CD14-positive monocyte (primary cell): ENCODE measurements at regions not wholly inside any gene's neighbourhood (a gene's known extent, or its start where the extent isn't known, plus 50 kb on each side); places are given as distances from the start of the nearest gene placed in this dataset.

Source experiments
- DNase-seq, 3 donors: peaks; one replicate each; pipeline ENCODE4 v3.0.0-alpha.2; 2011 to 2022
- H2AFZ ChIP-seq: 2 replicates; pipeline ENCODE4 v1.6.0; 2012; ENCODE audit warnings: mild to moderate bottlenecking, low read depth, low read length, inconsistent platforms; ENCODE audit not compliant: insufficient read depth, poor library complexity, severe bottlenecking
- H3K27ac ChIP-seq, 2 donors: 1 replicate in 1 of 2; 2 replicates in 1 of 2; pipeline ENCODE4 v1.5.1; 2012 to 2013; ENCODE audit warnings: low read length in 2 of 2, control low read depth in 1 of 2, inconsistent platforms in 1 of 2, low read depth in 1 of 2, mild to moderate bottlenecking in 1 of 2
- H3K27me3 ChIP-seq, 2 donors: one replicate each; pipeline versions ENCODE4 v1.6.0 to v1.6.1; 2011 to 2013; ENCODE audit warnings: low read length in 2 of 2; ENCODE audit not compliant: control insufficient read depth in 2 of 2, insufficient read depth in 2 of 2
- H3K36me3 ChIP-seq, 2 donors: replicated peaks in 1 of 2; 1 replicate in 1 of 2; 2 replicates in 1 of 2; pipeline versions ENCODE4 v1.5.1 to v1.6.1; 2012 to 2013; ENCODE audit warnings: low read length in 2 of 2, control low read depth in 1 of 2, inconsistent platforms in 1 of 2, mild to moderate bottlenecking in 1 of 2; ENCODE audit not compliant: insufficient read depth in 2 of 2, control insufficient read depth in 1 of 2
- H3K4me1 ChIP-seq, 2 donors: 1 replicate in 1 of 2; 2 replicates in 1 of 2; pipeline versions ENCODE4 v1.5.1 to v1.6.1; 2012 to 2013; ENCODE audit warnings: low read length in 2 of 2, control low read depth in 1 of 2, inconsistent platforms in 1 of 2, mild to moderate bottlenecking in 1 of 2, moderate library complexity in 1 of 2; ENCODE audit not compliant: insufficient read depth in 2 of 2, control insufficient read depth in 1 of 2
- H3K4me2 ChIP-seq: replicated peaks from 2 replicates; pipeline ENCODE3; 2012; ENCODE audit warnings: low read length, moderate library complexity, mild to moderate bottlenecking; ENCODE audit not compliant: poor library complexity, severe bottlenecking; ENCODE audit errors: extremely low read depth
- H3K4me3 ChIP-seq, 3 experiments: fragments of 200-600 bp in 1 of 3; sonication (generic) in 1 of 3; replicated peaks in 1 of 3; 1 replicate in 2 of 3; 2 replicates in 1 of 3; pipeline ENCODE4 v1.5.1; 2011 to 2013; ENCODE audit warnings: low read length in 3 of 3, mild to moderate bottlenecking in 3 of 3, control low read depth in 2 of 3, low read depth in 2 of 3, inconsistent platforms in 1 of 3, moderate library complexity in 1 of 3
- H3K79me2 ChIP-seq: 2 replicates; pipeline ENCODE4 v1.6.0; 2012; ENCODE audit warnings: mild to moderate bottlenecking, control low read depth, inconsistent platforms, low read length, moderate library complexity; ENCODE audit not compliant: insufficient read depth
- H3K9ac ChIP-seq: 2 replicates; pipeline ENCODE4 v1.6.0; 2017; ENCODE audit warnings: low read length, mild to moderate bottlenecking; ENCODE audit not compliant: insufficient read depth, poor library complexity, severe bottlenecking
- H3K9me3 ChIP-seq, 2 donors: replicated peaks in 1 of 2; 1 replicate in 1 of 2; 2 replicates in 1 of 2; pipeline versions ENCODE4 v1.5.1 to v1.6.1; 2012 to 2013; ENCODE audit warnings: low read length in 2 of 2, control low read depth in 1 of 2; ENCODE audit not compliant: control insufficient read depth in 1 of 2, insufficient read depth in 1 of 2
- H4K20me1 ChIP-seq: 2 replicates; pipeline ENCODE4 v1.6.0; 2012; ENCODE audit warnings: mild to moderate bottlenecking, low read length, control low read depth, moderate library complexity; ENCODE audit not compliant: insufficient read depth
- H3K27ac Mint-ChIP-seq, 7 donors: one replicate each; pipeline ENCODE4 v1.8.0; 2020; ENCODE audit warnings: mild to moderate bottlenecking in 7 of 7, mixed read lengths in 7 of 7, moderate library complexity in 6 of 7, inconsistent platforms in 2 of 7
- H3K27me3 Mint-ChIP-seq, 3 donors: one replicate each; pipeline ENCODE4 v1.8.0; 2021 to 2022; ENCODE audit warnings: low read depth in 3 of 3, mild to moderate bottlenecking in 3 of 3, mixed read lengths in 3 of 3, moderate library complexity in 3 of 3, inconsistent platforms in 1 of 3
- H3K36me3 Mint-ChIP-seq, 2 donors: one replicate each; pipeline ENCODE4 v1.8.0; 2020; ENCODE audit warnings: mixed read lengths in 2 of 2, inconsistent platforms in 1 of 2, mild to moderate bottlenecking in 1 of 2
- H3K4me1 Mint-ChIP-seq: one replicate; pipeline ENCODE4 v1.8.0; 2020; ENCODE audit warnings: mild to moderate bottlenecking, mixed read lengths
- H3K4me3 Mint-ChIP-seq, 2 donors: one replicate each; pipeline ENCODE4 v1.8.0; 2020; ENCODE audit warnings: mild to moderate bottlenecking in 2 of 2, mixed read lengths in 2 of 2, moderate library complexity in 1 of 2
- H3K9me3 Mint-ChIP-seq, 7 donors: one replicate each; pipeline ENCODE4 v1.8.0; 2020 to 2022; ENCODE audit warnings: mixed read lengths in 7 of 7, mild to moderate bottlenecking in 6 of 7, moderate library complexity in 6 of 7, inconsistent platforms in 2 of 7
- WGBS: methylation state at CpG from one replicate; pipeline ENCODE4 v1.1.5; 2013; ENCODE audit warnings: missing lambda C conversion rate; ENCODE audit not compliant: insufficient coverage; 5-methylcytosine and 5-hydroxymethylcytosine counted together
- intact Hi-C, 2 donors: fragments of 100-400 bp; cut with micrococcal nuclease; formaldehyde crosslinking; loops; one replicate each; pipeline versions ENCODE4 v1.15.0 to v1.15.1; 2023
- TF ChIP-seq, protein P1 (sequence below): fragments of 200-600 bp; IDR thresholded peaks from one replicate; pipeline ENCODE4 v1.8.0; 2022; ENCODE audit warnings: antibody characterized with exemption, mild to moderate bottlenecking

DNA sequence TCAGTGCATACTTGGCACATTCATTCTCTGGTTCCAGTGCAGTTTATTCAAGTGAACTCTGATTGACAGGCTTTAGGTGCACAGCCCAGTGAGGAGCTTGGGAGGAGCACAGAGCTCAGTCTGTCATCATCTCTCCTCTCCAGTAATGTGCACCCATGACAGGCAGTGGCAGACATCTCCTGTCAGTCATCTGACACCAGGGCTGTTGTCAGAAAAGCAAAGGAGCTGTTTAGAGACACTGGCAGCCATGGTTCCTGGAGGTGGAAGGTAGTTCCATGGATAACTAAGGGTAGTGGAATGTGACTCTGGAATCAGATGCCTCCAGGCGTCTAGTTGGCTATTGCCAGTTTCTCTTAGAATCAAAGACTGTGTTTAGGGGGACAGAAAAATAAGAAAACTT is 308.8 kb downstream of the DCDC2C start:
- no peaks in the 10 kb centered on the region for H3K36me3 Mint-ChIP-seq
- Histone ChIP-seq H3K4me3 (no peak overlapping the region), H3K9ac (no peak overlapping the region), H3K79me2 (no peaks in the 10 kb centered on the region), H3K4me2 (no peak overlapping the region), H3K27ac (no peak overlapping the region), H3K9me3 (peaks cover 12 to 32% of the 10 kb centered on the region in 2 donors), H2AFZ (no peak overlapping the region), H3K4me1 (no peaks in the 10 kb centered on the region), H3K36me3 (no peaks in the 10 kb centered on the region), H3K27me3 (no peaks in the 10 kb centered on the region), H4K20me1 (no peaks in the 10 kb centered on the region)
- no peaks in the 10 kb centered on the region for H3K4me1 Mint-ChIP-seq
- TF ChIP-seq, protein P1, sequence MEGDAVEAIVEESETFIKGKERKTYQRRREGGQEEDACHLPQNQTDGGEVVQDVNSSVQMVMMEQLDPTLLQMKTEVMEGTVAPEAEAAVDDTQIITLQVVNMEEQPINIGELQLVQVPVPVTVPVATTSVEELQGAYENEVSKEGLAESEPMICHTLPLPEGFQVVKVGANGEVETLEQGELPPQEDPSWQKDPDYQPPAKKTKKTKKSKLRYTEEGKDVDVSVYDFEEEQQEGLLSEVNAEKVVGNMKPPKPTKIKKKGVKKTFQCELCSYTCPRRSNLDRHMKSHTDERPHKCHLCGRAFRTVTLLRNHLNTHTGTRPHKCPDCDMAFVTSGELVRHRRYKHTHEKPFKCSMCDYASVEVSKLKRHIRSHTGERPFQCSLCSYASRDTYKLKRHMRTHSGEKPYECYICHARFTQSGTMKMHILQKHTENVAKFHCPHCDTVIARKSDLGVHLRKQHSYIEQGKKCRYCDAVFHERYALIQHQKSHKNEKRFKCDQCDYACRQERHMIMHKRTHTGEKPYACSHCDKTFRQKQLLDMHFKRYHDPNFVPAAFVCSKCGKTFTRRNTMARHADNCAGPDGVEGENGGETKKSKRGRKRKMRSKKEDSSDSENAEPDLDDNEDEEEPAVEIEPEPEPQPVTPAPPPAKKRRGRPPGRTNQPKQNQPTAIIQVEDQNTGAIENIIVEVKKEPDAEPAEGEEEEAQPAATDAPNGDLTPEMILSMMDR = no peak
- no peak for DNase-seq
- intact Hi-C loops = no loop called here
- H3K27me3 Mint-ChIP-seq = no peaks in the 10 kb centered on the region
- H3K4me3 Mint-ChIP-seq = no peak overlapping the region
- H3K9me3 Mint-ChIP-seq = peaks cover 5 to 32% (median 8%) of the 10 kb centered on the region in 7 donors
- WGBS = 86% methylated on average over 1 of the region's 1 CpG
- no peak overlapping the region for H3K27ac Mint-ChIP-seq

DNA sequence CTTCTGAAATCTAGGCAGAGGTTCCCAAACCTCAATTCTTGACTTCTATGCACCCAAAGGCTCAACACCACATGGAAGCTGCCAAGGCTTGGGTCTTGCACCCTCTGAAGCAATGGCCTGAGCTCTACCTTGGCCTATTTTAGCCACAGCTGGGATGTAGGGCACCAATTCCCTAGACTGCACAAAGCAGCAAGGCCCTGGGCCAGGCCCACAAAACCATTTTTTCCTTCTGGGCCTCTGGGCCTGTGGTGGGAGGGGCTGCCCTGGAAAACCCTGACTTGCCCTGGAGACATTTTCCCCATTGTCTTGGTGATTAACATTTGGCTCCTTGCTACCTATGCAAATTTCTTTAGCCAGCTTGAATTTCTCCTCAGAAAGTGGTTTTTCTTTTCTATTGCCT is 315.2 kb downstream of the DCDC2C start:
- TF ChIP-seq, protein P1 = no peak
- H3K4me1 Mint-ChIP-seq = no peaks in the 10 kb centered on the region
- Histone ChIP-seq H3K4me1 (no peaks in the 10 kb centered on the region), H3K36me3 (no peaks in the 10 kb centered on the region), H3K9ac (no peak overlapping the region), H3K27me3 (no peaks in the 10 kb centered on the region), H3K4me2 (no peak overlapping the region), H2AFZ (no peak overlapping the region), H3K4me3 (no peak overlapping the region), H3K79me2 (no peaks in the 10 kb centered on the region), H3K9me3 (peaks cover 14 to 24% of the 10 kb centered on the region in 2 donors), H4K20me1 (no peaks in the 10 kb centered on the region), H3K27ac (no peak overlapping the region)
- no peaks in the 10 kb centered on the region for H3K36me3 Mint-ChIP-seq
- intact Hi-C loops = no loop called here
- no peak overlapping the region for H3K4me3 Mint-ChIP-seq
- no peak overlapping the region for H3K27ac Mint-ChIP-seq
- DNase-seq = no peak
- H3K27me3 Mint-ChIP-seq = peaks cover 0 to 2% (median 0%) of the 10 kb centered on the region in 3 donors
- peaks cover 12 to 41% (median 19%) of the 10 kb centered on the region in 7 donors for H3K9me3 Mint-ChIP-seq
